Amniotic stem cell (primary cell): ENCODE measurements at regions not wholly inside any gene's neighbourhood (a gene's known extent, or its start where the extent isn't known, plus 50 kb on each side); places are given as distances from the start of the nearest gene placed in this dataset.

ENCODE experiments used
- DNase-seq: peaks from one replicate; lab custom pipeline; 2025; lab: John Stamatoyannopoulos, UW

GRCh38 chr2:23239374-23239773, 145.6 kb upstream of the KLHL29 start:
- DNase-seq, result no peak

- no peak for DNase-seq
Observed at GRCh38 chr2:23241121-23241520, 143.9 kb upstream of the KLHL29 start.

- no peak for DNase-seq
Observed at GRCh38 chr2:23241611-23242245, 143.3 kb upstream of the KLHL29 start.

GRCh38 chr2:23243073-23243659, 141.8 kb upstream of the KLHL29 start:
- DNase-seq, result no peak

GRCh38 chr2:23244617-23245016, 140.4 kb upstream of the KLHL29 start:
- DNase-seq, result no peak

- no peak for DNase-seq
Observed at GRCh38 chr2:23246992-23247683, 137.8 kb upstream of the KLHL29 start.

- DNase-seq, result no peak
Observed at GRCh38 chr2:23248667-23249066, 136.3 kb upstream of the KLHL29 start.

- DNase-seq, result no peak
Observed at GRCh38 chr2:23249348-23249747, 135.6 kb upstream of the KLHL29 start.

GRCh38 chr2:23250371-23250770, 134.6 kb upstream of the KLHL29 start:
- no peak for DNase-seq

GRCh38 chr2:23256643-23257042, 128.3 kb upstream of the KLHL29 start:
- no peak for DNase-seq

GRCh38 chr2:23260621-23261020, 124.4 kb upstream of the KLHL29 start:
- DNase-seq, result no peak

- DNase-seq, result no peak
Observed at GRCh38 chr2:23268467-23269263, 116.3 kb upstream of the KLHL29 start.

GRCh38 chr2:23269747-23270146, 115.2 kb upstream of the KLHL29 start:
- DNase-seq, result peak; percentile 25

GRCh38 chr2:23270810-23271209, 114.2 kb upstream of the KLHL29 start:
- no peak for DNase-seq

GRCh38 chr2:23271230-23271629, 113.7 kb upstream of the KLHL29 start:
- DNase-seq, result no peak

GRCh38 chr2:23273786-23274185, 111.2 kb upstream of the KLHL29 start:
- no peak for DNase-seq

- no peak for DNase-seq
Observed at GRCh38 chr2:23280401-23280800, 104.6 kb upstream of the KLHL29 start.

GRCh38 chr2:23283653-23284052, 101.3 kb upstream of the KLHL29 start:
- DNase-seq, result no peak

GRCh38 chr2:23285091-23285800, 99.7 kb upstream of the KLHL29 start:
- DNase-seq, result no peak

- no peak for DNase-seq
Observed at GRCh38 chr2:23286031-23286757, 98.8 kb upstream of the KLHL29 start.
